ENCODE measurements at regions not wholly inside any gene's neighbourhood (a gene's known extent, or its start where the extent isn't known, plus 50 kb on each side); places are given as distances from the start of the nearest gene placed in this dataset.
"Not testable (repeated sequence)": the region's sequence is repeated elsewhere in the genome, so short reads cannot be mapped to it uniquely, and the experiment has no call there.

GRCh38 chr11:33974804-33975203 is 76.7 kb upstream of the CAPRIN1 start:
- H3K4me3 ChIP-seq (ENCODE audit: low read depth in 1 of 2, low read length in 2 of 2): no peak overlapping the region
- WGBS, 2 donors: 63 to 67% methylated on average over 4 of the region's 4 CpGs
- H3K27ac ChIP-seq (ENCODE audit: low read depth in 2 of 2, low read length in 1 of 2): no peak overlapping the region
- H3K9me3 ChIP-seq (ENCODE audit: control insufficient read depth in 2 of 2, insufficient read depth in 1 of 2, low read depth in 1 of 2, low read length in 1 of 2): no peaks in the 10 kb centered on the region
- H3K27me3 ChIP-seq (ENCODE audit: control insufficient read depth in 1 of 2, insufficient read depth in 2 of 2, low read length in 2 of 2): no peaks in the 10 kb centered on the region
- no peaks in the 10 kb centered on the region for H3K4me1 ChIP-seq (ENCODE audit: control insufficient read depth in 2 of 2, insufficient read depth in 2 of 2, low read length in 1 of 2)
- no peaks in the 10 kb centered on the region for H3K36me3 ChIP-seq (ENCODE audit: control insufficient read depth in 2 of 2, insufficient read depth in 2 of 2, low read length in 1 of 2)

GRCh38 chr11:33971530-33971929 is 79.7 kb upstream of the LMO2 start:
- not testable (repeated sequence) for H3K4me3 ChIP-seq (ENCODE audit: low read depth in 1 of 2, low read length in 2 of 2); H3K36me3 ChIP-seq (ENCODE audit: control insufficient read depth in 2 of 2, insufficient read depth in 2 of 2, low read length in 1 of 2); H3K4me1 ChIP-seq (ENCODE audit: control insufficient read depth in 2 of 2, insufficient read depth in 2 of 2, low read length in 1 of 2); H3K9me3 ChIP-seq (ENCODE audit: control insufficient read depth in 2 of 2, insufficient read depth in 1 of 2, low read depth in 1 of 2, low read length in 1 of 2); H3K27me3 ChIP-seq (ENCODE audit: control insufficient read depth in 1 of 2, insufficient read depth in 2 of 2, low read length in 2 of 2); H3K27ac ChIP-seq (ENCODE audit: low read depth in 2 of 2, low read length in 1 of 2)
- 55 to 61% methylated on average over 12 of the region's 12 CpGs for WGBS, 2 donors

DNA sequence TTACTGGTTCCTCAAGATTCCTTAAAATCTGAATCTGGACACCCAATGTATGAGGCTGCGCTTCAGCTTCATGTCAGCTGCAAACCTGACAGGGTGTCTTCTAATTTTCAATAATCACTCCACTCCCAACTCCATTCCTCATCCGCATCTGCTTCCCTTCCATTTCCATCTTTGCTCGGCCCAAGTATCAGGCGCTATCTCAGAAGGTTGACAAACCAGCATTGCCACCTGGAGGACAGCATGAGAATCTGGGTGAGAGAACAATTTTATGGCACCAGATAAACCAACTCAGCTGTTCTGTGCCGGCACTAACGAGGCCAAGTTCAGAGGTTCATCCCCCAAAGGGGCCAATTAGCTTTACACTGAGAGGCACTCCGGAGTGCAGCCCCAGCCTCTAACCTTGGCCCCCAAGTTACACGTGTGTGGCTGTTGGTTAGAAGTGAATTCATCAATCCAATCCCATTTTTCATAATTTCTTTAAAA is 79.1 kb upstream of the LMO2 start:
- no peaks in the 10 kb centered on the region for H3K9me3 ChIP-seq (ENCODE audit: control insufficient read depth in 2 of 2, insufficient read depth in 1 of 2, low read depth in 1 of 2, low read length in 1 of 2)
- no peaks in the 10 kb centered on the region for H3K27me3 ChIP-seq (ENCODE audit: control insufficient read depth in 1 of 2, insufficient read depth in 2 of 2, low read length in 2 of 2)
- no peaks in the 10 kb centered on the region for H3K36me3 ChIP-seq (ENCODE audit: control insufficient read depth in 2 of 2, insufficient read depth in 2 of 2, low read length in 1 of 2)
- H3K27ac ChIP-seq (ENCODE audit: low read depth in 2 of 2, low read length in 1 of 2): no peak overlapping the region
- WGBS, 2 donors: 18 to 21% methylated on average over 8 of the region's 8 CpGs
- H3K4me1 ChIP-seq (ENCODE audit: control insufficient read depth in 2 of 2, insufficient read depth in 2 of 2, low read length in 1 of 2): no peaks in the 10 kb centered on the region
- no peak overlapping the region for H3K4me3 ChIP-seq (ENCODE audit: low read depth in 1 of 2, low read length in 2 of 2)

DNA sequence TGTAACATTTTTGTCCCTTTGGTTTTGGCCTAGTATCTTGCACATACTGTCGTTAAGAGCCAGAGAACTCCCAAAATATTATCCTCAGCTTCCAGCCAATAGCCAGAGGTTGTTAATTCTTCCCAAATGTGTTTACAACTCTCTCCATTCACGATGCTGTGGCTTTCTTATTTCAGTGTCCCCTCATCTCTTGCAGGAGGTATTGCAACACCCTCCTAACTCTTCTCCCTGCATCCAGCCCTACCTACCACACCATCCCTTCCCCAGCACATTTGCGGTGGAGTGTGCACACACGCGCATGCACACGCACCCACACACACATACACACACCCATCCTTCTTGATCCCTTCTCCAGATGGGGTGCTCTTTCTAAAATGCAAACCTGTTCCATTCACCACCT is 75.6 kb upstream of the LMO2 start:
- no peaks in the 10 kb centered on the region for H3K27me3 ChIP-seq (ENCODE audit: control insufficient read depth in 1 of 2, insufficient read depth in 2 of 2, low read length in 2 of 2)
- no peak overlapping the region for H3K27ac ChIP-seq (ENCODE audit: low read depth in 2 of 2, low read length in 1 of 2)
- H3K4me3 ChIP-seq (ENCODE audit: low read depth in 1 of 2, low read length in 2 of 2): no peak overlapping the region
- H3K9me3 ChIP-seq (ENCODE audit: control insufficient read depth in 2 of 2, insufficient read depth in 1 of 2, low read depth in 1 of 2, low read length in 1 of 2): no peaks in the 10 kb centered on the region
- H3K36me3 ChIP-seq (ENCODE audit: control insufficient read depth in 2 of 2, insufficient read depth in 2 of 2, low read length in 1 of 2): no peaks in the 10 kb centered on the region
- 83 to 86% methylated on average over 6 of the region's 6 CpGs for WGBS, 2 donors
- no peaks in the 10 kb centered on the region for H3K4me1 ChIP-seq (ENCODE audit: control insufficient read depth in 2 of 2, insufficient read depth in 2 of 2, low read length in 1 of 2)

GRCh38 chr11:33965032-33965431 is 73.2 kb upstream of the LMO2 start:
- H3K36me3 ChIP-seq (ENCODE audit: control insufficient read depth in 2 of 2, insufficient read depth in 2 of 2, low read length in 1 of 2): no peaks in the 10 kb centered on the region
- H3K27ac ChIP-seq (ENCODE audit: low read depth in 2 of 2, low read length in 1 of 2): no peak overlapping the region
- H3K4me3 ChIP-seq (ENCODE audit: low read depth in 1 of 2, low read length in 2 of 2): no peak overlapping the region
- H3K4me1 ChIP-seq (ENCODE audit: control insufficient read depth in 2 of 2, insufficient read depth in 2 of 2, low read length in 1 of 2): no peaks in the 10 kb centered on the region
- no peaks in the 10 kb centered on the region for H3K27me3 ChIP-seq (ENCODE audit: control insufficient read depth in 1 of 2, insufficient read depth in 2 of 2, low read length in 2 of 2)
- 95 to 100% methylated on average over 1 of the region's 1 CpG for WGBS, 2 donors
- no peaks in the 10 kb centered on the region for H3K9me3 ChIP-seq (ENCODE audit: control insufficient read depth in 2 of 2, insufficient read depth in 1 of 2, low read depth in 1 of 2, low read length in 1 of 2)

- no peaks in the 10 kb centered on the region for H3K9me3 ChIP-seq (ENCODE audit: control insufficient read depth in 2 of 2, insufficient read depth in 1 of 2, low read depth in 1 of 2, low read length in 1 of 2)
- H3K36me3 ChIP-seq (ENCODE audit: control insufficient read depth in 2 of 2, insufficient read depth in 2 of 2, low read length in 1 of 2): no peaks in the 10 kb centered on the region
- no peak overlapping the region for H3K4me3 ChIP-seq (ENCODE audit: low read depth in 1 of 2, low read length in 2 of 2)
- no peaks in the 10 kb centered on the region for H3K27me3 ChIP-seq (ENCODE audit: control insufficient read depth in 1 of 2, insufficient read depth in 2 of 2, low read length in 2 of 2)
- WGBS, 2 donors: 76 to 81% methylated on average over 3 of the region's 3 CpGs
- no peak overlapping the region for H3K27ac ChIP-seq (ENCODE audit: low read depth in 2 of 2, low read length in 1 of 2)
- no peaks in the 10 kb centered on the region for H3K4me1 ChIP-seq (ENCODE audit: control insufficient read depth in 2 of 2, insufficient read depth in 2 of 2, low read length in 1 of 2)
These were observed 68.1 kb upstream of the LMO2 start for GRCh38 chr11:33959855-33960400.

DNA sequence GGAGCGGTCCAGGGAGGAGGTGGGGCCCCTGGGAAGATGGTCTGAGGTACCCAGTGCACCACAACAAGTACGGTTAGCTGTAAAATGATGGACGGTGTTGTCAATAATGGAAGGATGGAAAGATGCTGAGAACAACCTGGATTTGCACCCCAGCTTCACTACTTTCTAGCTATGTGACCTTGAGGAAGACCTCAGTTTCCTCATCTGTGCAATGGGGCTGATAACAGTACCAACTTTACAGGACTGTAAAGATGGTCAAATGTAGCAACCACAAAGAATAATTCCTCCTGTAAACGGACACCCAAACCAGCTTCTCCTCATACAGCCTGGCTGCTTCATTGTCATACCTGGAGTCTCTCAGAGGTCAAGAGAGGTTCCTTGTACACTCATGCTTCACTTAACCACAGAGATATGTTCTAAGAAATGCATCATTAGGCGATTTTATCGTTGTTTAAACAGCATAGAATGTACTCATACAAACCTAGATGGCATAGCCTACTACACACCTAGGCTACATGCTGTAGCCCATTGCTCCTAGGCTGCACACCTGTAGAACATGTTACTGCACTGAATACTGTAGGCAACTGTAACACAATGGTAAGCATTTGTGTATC is 65.5 kb upstream of the LMO2 start:
- Histone ChIP-seq H3K36me3 (ENCODE audit: control insufficient read depth in 2 of 2, insufficient read depth in 2 of 2, low read length in 1 of 2) (no peaks in the 10 kb centered on the region), H3K4me1 (ENCODE audit: control insufficient read depth in 2 of 2, insufficient read depth in 2 of 2, low read length in 1 of 2) (no peaks in the 10 kb centered on the region), H3K4me3 (ENCODE audit: low read depth in 1 of 2, low read length in 2 of 2) (no peak overlapping the region), H3K27ac (ENCODE audit: low read depth in 2 of 2, low read length in 1 of 2) (no peak overlapping the region), H3K27me3 (ENCODE audit: control insufficient read depth in 1 of 2, insufficient read depth in 2 of 2, low read length in 2 of 2) (no peaks in the 10 kb centered on the region), H3K9me3 (ENCODE audit: control insufficient read depth in 2 of 2, insufficient read depth in 1 of 2, low read depth in 1 of 2, low read length in 1 of 2) (no peaks in the 10 kb centered on the region)
- 86 to 87% methylated on average over 6 of the region's 6 CpGs for WGBS, 2 donors

DNA sequence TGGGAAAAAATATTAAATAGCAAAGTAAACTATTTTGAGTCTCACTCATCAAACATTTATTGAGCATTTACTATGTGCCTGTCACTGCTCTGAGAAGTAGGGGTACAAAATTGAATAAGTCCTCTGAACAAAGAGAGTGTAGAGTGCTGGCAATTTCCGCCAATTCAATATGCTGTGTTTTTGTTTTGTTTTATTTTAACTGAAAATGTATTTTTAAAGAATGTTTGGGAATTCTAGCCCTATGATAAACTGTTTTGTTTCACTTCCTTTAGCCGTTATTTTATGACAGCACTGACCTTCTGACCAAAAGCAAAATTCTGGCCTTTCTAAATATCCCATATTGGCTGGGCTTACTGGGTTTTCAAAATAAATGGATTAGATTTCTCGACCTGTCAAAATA is 64.7 kb upstream of the LMO2 start:
- WGBS, 2 donors: 74% methylated on average over 3 of the region's 3 CpGs
- Histone ChIP-seq H3K36me3 (ENCODE audit: control insufficient read depth in 2 of 2, insufficient read depth in 2 of 2, low read length in 1 of 2) (no peaks in the 10 kb centered on the region), H3K4me3 (ENCODE audit: low read depth in 1 of 2, low read length in 2 of 2) (no peak overlapping the region), H3K4me1 (ENCODE audit: control insufficient read depth in 2 of 2, insufficient read depth in 2 of 2, low read length in 1 of 2) (no peaks in the 10 kb centered on the region), H3K9me3 (ENCODE audit: control insufficient read depth in 2 of 2, insufficient read depth in 1 of 2, low read depth in 1 of 2, low read length in 1 of 2) (no peaks in the 10 kb centered on the region), H3K27me3 (ENCODE audit: control insufficient read depth in 1 of 2, insufficient read depth in 2 of 2, low read length in 2 of 2) (no peaks in the 10 kb centered on the region), H3K27ac (ENCODE audit: low read depth in 2 of 2, low read length in 1 of 2) (no peak overlapping the region)

- WGBS, 2 donors: 42 to 54% methylated on average over 5 of the region's 5 CpGs
- Histone ChIP-seq H3K4me3 (ENCODE audit: low read depth in 1 of 2, low read length in 2 of 2) (no peak overlapping the region), H3K4me1 (ENCODE audit: control insufficient read depth in 2 of 2, insufficient read depth in 2 of 2, low read length in 1 of 2) (no peaks in the 10 kb centered on the region), H3K36me3 (ENCODE audit: control insufficient read depth in 2 of 2, insufficient read depth in 2 of 2, low read length in 1 of 2) (no peaks in the 10 kb centered on the region), H3K27ac (ENCODE audit: low read depth in 2 of 2, low read length in 1 of 2) (no peak overlapping the region), H3K27me3 (ENCODE audit: control insufficient read depth in 1 of 2, insufficient read depth in 2 of 2, low read length in 2 of 2) (no peaks in the 10 kb centered on the region), H3K9me3 (ENCODE audit: control insufficient read depth in 2 of 2, insufficient read depth in 1 of 2, low read depth in 1 of 2, low read length in 1 of 2) (no peaks in the 10 kb centered on the region)
These were observed 61.4 kb upstream of the LMO2 start for GRCh38 chr11:33953289-33953688.

DNA sequence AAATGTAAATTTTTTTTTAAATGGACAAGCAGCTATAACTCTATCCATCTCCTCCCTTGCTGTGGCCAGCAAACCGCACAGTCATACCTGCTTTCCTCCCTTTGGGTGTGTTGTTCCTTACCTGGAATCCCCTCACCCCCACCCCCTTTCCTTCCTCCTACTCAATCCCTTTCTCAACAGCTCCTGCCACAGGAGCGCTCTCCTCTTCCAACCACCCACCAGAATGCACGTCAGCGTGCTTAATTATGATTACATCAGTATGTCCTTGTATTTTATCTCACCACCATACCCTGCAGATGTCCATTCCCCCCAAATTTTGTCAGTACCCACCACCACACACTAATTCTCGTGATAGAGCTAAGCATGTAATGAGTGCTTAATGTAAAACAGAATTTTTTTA is 60.9 kb upstream of the LMO2 start:
- Histone ChIP-seq H3K27ac (ENCODE audit: low read depth in 2 of 2, low read length in 1 of 2) (no peak overlapping the region), H3K9me3 (ENCODE audit: control insufficient read depth in 2 of 2, insufficient read depth in 1 of 2, low read depth in 1 of 2, low read length in 1 of 2) (no peaks in the 10 kb centered on the region), H3K27me3 (ENCODE audit: control insufficient read depth in 1 of 2, insufficient read depth in 2 of 2, low read length in 2 of 2) (no peaks in the 10 kb centered on the region), H3K36me3 (ENCODE audit: control insufficient read depth in 2 of 2, insufficient read depth in 2 of 2, low read length in 1 of 2) (no peaks in the 10 kb centered on the region), H3K4me1 (ENCODE audit: control insufficient read depth in 2 of 2, insufficient read depth in 2 of 2, low read length in 1 of 2) (no peaks in the 10 kb centered on the region), H3K4me3 (ENCODE audit: low read depth in 1 of 2, low read length in 2 of 2) (no peak overlapping the region)
- 80% methylated on average over 5 of the region's 5 CpGs for WGBS, 2 donors
